HG03521 (cell line): ENCODE measurements at regions not wholly inside any gene's neighbourhood (a gene's known extent, or its start where the extent isn't known, plus 50 kb on each side); places are given as distances from the start of the nearest gene placed in this dataset.

Source experiments
- ATAC-seq: cut with Tn5 transposase; IDR thresholded peaks from one replicate; pipeline ENCODE4 v1.9.1; 2021; ENCODE audit warnings: mild to moderate bottlenecking, moderate library complexity; ENCODE audit not compliant: unreplicated experiment

DNA sequence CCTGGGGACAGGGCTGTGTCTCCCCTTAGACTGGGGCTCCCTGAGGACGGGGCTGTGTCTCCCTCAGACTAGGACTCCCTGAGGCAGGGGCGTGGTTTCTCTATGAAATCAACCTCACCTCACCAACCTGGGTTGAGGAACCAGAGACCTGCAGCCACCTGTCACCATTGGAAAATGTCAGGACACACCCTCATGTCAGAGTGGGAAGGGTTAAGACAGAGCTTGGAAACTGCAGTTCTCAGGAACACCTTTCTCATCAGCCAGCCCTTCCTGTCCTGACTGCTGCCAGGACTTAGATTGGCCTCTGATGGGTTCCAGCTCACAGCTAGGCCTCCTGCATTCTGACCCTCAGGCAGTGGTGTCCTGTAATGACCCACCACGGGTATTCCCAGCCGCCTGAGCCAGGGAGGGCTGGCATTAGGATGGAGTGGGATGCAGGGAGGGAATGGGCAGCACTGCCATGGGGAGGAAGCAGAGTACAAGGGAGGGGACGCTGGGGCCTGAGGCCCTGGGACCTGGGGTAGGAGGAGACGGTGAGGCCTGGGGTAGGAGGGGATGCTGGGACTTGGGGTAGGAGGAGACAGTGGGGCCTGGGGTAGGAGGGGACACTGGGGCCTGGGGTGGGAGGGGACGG, 76.3 kb downstream of the MRPL14 start:
- no peak for ATAC-seq

DNA sequence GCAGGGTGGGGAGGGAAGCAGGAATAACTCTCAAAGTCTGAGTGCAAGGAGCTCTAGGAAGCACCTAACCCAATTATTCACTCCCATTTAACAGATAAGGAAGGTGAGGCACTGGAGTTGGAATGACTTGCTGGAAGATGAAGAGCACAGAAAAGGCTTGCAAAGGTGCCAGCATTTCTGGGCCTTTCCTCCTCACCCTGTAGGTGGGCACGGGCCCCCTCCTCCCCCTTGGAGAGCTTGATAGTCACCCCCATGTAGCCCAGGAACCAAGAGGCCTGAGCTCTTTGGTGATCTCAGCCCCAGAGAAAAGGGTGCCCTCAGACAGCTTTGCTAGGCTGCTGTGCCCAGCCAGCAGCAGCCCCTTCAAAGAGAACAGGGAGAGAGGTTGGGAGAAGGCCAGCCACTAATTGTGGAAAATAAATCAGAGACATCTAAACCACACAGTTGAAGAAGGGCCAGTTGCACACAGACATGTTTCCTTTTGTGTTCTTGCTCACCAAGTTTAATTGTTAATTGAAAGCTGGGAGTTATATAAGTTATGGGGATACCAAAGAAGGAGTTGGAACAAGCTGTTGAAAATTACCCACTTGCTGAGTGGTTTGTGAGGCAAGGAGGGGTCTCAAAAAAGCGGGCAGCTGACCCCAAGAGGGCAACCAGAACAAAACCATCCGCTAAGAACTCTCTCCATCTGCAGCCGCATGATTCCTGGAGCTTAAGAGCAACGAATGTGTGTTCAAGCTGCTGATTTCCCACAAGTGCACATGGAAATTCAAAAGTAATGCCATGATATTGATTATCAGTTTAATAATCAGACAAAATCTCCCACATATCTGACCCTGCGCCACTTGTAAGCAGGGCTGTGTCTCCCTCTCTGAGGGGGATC, 77.0 kb downstream of the MRPL14 start:
- no peak for ATAC-seq

GRCh38 chr6:44049163-44049988, 77.9 kb downstream of the MRPL14 start:
- no peak for ATAC-seq

GRCh38 chr6:44048277-44048676, 79.0 kb downstream of the MRPL14 start:
- ATAC-seq = no peak

- no peak for ATAC-seq
Measured at GRCh38 chr6:44047801-44048200, 79.5 kb downstream of the MRPL14 start.

GRCh38 chr6:44047179-44047546, 80.1 kb downstream of the MRPL14 start:
- no peak for ATAC-seq

DNA sequence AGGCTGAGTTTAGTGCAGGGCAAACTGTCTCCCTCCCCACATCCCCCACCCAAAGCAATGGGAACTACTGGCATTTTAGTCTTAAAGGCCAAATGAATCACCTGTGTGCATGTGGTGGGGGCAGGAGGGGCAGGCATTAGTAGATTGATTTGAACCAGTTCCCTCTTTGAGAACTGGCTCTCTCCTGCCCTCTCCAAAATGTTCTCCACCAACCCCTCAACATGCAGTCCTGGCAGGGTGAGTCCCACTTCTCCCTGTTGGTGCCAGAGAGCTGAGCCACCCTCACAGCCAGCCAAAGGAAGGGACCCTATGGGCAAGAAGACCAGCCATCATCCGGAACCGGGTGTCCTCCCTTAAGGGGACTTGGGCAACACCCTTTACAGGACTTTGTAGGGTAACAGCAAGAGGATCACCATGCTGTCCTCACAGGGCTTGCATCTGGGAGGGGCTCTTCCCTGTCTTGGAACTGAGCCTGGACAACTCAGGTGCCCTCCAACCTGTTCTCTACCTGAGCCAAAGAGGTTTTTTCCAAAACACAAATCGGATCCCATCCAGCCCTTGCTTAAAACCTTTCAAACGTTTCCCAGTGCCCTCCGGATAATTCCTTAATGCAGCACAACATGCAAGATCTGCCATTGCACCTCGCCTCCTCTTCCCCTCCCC, 80.6 kb downstream of the MRPL14 start:
- no peak for ATAC-seq

- no peak for ATAC-seq
Measured at GRCh38 chr6:44045672-44046015, 81.6 kb downstream of the MRPL14 start.

DNA sequence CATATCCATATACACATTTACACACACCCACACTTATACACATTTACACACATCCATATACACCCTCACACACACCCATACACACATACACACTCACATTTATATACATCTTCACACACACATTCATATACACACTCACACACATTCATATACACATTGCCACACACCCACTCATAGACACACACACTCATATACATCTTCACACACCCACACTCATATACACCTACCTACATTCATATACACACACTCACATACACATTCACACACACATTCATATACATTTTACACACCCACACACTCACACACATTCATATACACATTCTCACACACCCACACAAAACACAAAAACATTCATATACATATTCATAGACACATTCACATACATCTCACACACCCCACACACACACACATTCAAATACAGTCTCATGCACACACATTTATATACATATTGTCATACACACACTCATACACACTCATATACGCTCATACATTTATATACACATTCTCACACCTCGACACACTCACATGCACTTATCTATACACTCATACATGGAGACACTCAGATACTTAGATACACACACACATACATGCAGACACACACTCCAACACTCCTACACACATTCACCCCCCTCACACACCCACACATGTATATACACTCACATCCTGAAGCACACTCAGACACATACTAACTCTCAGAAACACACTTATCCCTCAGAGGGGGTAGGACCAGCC, 82.1 kb downstream of the MRPL14 start:
- ATAC-seq = no peak

DNA sequence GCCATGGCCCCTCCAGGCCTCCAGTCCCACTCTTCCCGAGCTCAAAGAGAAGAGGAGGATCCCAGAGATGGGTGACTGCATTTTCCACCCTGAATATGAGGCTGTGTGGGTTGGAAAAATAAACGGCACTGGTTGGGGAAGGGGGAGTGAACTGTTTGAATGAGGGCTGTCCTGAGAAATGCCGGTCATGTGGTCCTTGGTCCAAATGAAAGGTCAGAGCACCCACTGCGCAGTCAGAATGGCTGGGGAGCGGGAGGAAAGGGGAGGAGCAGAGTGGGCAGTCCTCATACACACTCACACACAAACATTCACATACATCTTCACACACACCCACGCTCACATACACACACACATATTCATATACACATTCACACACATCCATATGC, 83.1 kb downstream of the MRPL14 start:
- no peak for ATAC-seq

DNA sequence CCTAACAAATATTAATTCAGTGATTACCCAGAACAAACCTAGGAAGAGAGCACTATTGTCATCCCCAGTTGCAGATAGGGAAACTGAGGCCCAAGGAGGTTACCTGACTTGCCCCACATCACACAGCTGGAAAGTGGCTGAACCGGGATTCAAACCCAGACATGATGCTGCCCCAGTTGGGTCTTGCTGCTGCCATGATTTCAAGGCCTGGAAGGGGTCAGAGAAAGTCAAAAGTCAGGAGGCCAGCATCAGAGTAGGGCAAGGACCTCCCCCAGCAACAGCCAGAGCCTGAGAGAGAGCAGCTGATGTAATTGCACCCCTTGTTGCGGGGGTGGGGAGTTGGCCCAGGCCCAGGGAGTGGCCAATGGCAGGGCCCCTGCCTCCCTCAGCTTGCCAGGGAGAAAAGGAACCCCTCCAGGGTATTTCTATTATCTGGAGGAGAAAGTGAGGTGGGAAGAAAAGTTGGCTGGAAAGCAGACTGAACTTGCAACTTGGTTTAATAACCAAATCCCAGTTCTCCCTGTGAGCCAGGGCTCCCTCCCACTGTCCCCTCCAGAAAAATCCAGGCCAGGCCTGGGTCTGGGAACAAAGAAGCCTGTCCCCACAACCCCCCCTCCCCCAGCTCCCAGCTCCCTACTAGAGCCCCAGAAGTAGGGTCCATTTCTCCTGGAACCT, 83.6 kb downstream of the MRPL14 start:
- ATAC-seq = no peak

- ATAC-seq = no peak
Measured at GRCh38 chr6:44042989-44043478, 84.2 kb downstream of the MRPL14 start.

DNA sequence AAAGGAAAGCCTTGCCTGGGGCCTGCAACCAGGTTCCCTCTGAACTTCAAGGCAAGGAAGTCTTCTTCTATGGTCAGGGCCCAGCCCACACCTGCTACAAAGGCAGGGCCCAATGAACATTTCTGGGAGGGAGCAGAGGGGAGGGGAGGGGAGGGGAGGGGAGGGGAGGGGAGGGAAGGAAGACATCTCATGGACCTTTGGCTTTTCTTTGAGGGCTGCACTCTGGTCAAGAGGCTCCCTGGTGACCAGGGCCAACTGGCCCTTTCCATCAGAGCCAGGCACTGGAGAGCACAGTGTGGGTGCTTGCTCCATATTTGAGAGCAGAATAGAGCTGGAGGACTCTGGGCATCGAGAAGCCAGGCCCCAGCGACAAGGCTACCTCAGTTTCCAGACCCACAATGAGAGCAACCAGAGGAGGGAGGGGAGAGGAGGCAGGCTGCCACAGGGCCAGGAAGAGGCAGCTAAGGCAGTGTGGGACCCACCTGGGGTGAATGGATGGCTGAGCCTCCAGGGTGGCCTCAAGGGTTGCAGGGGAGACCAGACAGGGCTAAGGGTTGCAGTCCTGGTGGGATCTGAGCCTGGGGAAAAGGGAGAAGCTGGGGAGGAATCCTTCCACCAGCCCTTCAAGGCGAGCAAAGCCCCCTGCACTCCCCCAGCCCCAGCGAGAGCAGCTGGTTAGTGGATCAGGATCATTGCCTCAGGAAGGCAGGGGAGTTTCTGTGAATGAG, 84.8 kb downstream of the MRPL14 start:
- no peak for ATAC-seq

- ATAC-seq = no peak
Measured at GRCh38 chr6:44041461-44042260, 85.6 kb downstream of the MRPL14 start.

GRCh38 chr6:44040786-44041185, 86.5 kb downstream of the MRPL14 start:
- no peak for ATAC-seq

DNA sequence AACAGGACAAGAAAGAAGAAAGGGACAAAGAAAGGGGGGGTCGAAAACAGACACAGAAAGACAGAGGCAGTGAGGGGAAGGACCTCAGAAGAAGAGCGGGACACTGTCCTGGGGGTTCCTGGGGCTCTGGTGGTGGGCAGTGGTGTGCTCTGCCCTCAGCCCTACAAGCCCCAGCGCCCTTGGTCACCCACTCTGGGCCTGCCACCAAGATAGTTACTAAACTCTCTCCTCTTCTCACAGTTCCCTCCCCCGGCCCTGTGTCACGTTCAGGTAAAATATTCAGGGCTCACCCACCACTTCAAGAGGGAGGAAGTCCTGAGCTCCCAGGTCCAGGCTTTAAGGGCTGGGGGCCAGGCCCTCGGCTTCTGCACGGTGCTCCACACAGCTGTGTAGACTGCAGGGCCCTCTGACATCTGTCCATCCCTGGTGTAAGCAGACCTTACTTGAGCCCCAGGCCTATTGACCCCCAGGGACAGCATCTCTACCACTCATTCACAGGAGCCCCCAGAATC, 87.4 kb downstream of the MRPL14 start:
- no peak for ATAC-seq

DNA sequence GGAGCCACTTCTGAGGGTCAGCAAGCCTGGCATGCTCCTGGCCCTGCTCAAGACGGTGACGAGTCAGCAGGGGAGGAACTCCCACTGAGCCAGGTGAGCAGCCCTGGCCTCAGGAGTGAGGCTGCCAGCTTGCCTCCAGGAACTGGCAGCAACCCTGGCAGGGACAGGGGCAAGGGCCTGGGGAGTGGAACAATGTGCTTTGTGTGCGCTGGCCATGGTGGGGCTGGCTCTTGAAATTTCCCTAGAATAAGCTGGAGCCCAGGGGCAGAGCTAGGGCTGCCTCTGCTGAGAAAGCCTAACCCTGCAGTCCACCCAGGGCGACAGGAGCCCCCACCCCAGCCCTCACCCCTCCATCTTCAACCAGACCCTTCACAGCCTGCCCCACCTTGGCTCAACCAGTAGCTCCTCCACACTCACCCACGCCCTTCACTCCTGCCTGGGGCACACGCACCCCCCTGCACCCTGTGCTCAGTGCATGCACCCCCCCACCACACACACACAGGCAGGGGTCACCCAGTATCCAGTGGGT, 88.0 kb downstream of the MRPL14 start:
- no peak for ATAC-seq

GRCh38 chr6:44038543-44039065, 88.6 kb downstream of the MRPL14 start:
- no peak for ATAC-seq
